Esophagus (tissue), 2 donors: ENCODE measurements at regions not wholly inside any gene's neighbourhood (a gene's known extent, or its start where the extent isn't known, plus 50 kb on each side); places are given as distances from the start of the nearest gene placed in this dataset.
"Not testable (repeated sequence)": the region's sequence is repeated elsewhere in the genome, so short reads cannot be mapped to it uniquely, and the experiment has no call there.

Experiments used
- H3K27ac ChIP-seq, 2 donors: one replicate each; pipeline ENCODE4 v1.5.1; 2013; ENCODE audit warnings: low read depth in 2 of 2, mild to moderate bottlenecking in 2 of 2, inconsistent platforms in 1 of 2, low read length in 1 of 2, moderate library complexity in 1 of 2
- H3K27me3 ChIP-seq, 2 donors: one replicate each; pipeline ENCODE4 v1.6.1; 2013; ENCODE audit warnings: low read length in 2 of 2, control low read depth in 1 of 2, mild to moderate bottlenecking in 1 of 2; ENCODE audit not compliant: insufficient read depth in 2 of 2, control insufficient read depth in 1 of 2
- H3K36me3 ChIP-seq, 2 donors: one replicate each; pipeline ENCODE4 v1.6.1; 2013; ENCODE audit warnings: low read length in 1 of 2; ENCODE audit not compliant: control insufficient read depth in 2 of 2, insufficient read depth in 2 of 2
- H3K4me1 ChIP-seq, 2 donors: one replicate each; pipeline ENCODE4 v1.6.1; 2013; ENCODE audit warnings: low read length in 1 of 2; ENCODE audit not compliant: control insufficient read depth in 2 of 2, insufficient read depth in 2 of 2
- H3K4me3 ChIP-seq, 2 donors: one replicate each; pipeline ENCODE4 v1.5.1; 2013; ENCODE audit warnings: low read length in 2 of 2, mild to moderate bottlenecking in 2 of 2, low read depth in 1 of 2, moderate library complexity in 1 of 2
- H3K9me3 ChIP-seq, 2 donors: one replicate each; pipeline ENCODE4 v1.6.1; 2013; ENCODE audit warnings: mild to moderate bottlenecking in 2 of 2, low read depth in 1 of 2, low read length in 1 of 2, moderate library complexity in 1 of 2; ENCODE audit not compliant: control insufficient read depth in 2 of 2, insufficient read depth in 1 of 2
- WGBS, 2 donors: extraction: QIAGEN DNeasy Blood & Tissue Kit; methylation state at CpG; one replicate each; pipeline ENCODE4 v1.1.7; 2013; 5-methylcytosine and 5-hydroxymethylcytosine counted together
- donor health status: healthy with polysubstance abuse.
- donor health status: Bipolar disorder and iron deficiency.

- H3K4me1 ChIP-seq, H3K9me3 ChIP-seq, H3K36me3 ChIP-seq, H3K27ac ChIP-seq, H3K27me3 ChIP-seq: not testable (repeated sequence)
- WGBS, 2 donors = 0% methylated on average over 4 to 45 of the region's 75 CpGs
- H3K4me3 ChIP-seq = peak overlapping the region in 1 of 2 donors; percentile 37
Observed at GRCh38 chr9:61330342-61331092, 140.7 kb downstream of the SPATA31A7 start.

DNA sequence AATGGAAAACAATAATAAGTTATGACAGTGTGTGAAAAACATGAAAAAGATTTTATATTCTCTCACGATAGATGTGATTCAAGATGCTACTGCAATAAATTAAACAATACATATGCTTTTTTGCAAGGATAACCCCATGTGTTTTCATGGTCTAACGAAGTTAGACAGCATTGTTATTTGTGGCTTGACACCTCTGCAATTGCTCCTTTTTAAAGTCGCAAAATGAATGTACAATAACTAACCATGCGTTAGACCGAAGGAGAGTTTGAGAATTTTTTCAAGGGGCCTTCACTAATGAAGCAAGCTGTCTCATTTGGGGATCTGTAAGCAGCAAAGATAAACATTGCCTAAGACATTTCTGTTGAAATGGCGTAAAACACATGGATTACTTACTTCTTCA is 167.1 kb downstream of the SPATA31A7 start:
- H3K27me3 ChIP-seq, H3K4me3 ChIP-seq, H3K27ac ChIP-seq, H3K36me3 ChIP-seq, H3K4me1 ChIP-seq, H3K9me3 ChIP-seq: not testable (repeated sequence)
- WGBS, 2 donors = 57 to 80% methylated on average over 1 of the region's 6 CpGs

GRCh38 chr9:61374390-61374789 is 184.6 kb downstream of the SPATA31A7 start:
- H3K4me3 ChIP-seq, H3K36me3 ChIP-seq, H3K9me3 ChIP-seq, H3K4me1 ChIP-seq, H3K27me3 ChIP-seq, H3K27ac ChIP-seq: not testable (repeated sequence)
- WGBS, 2 donors = no CpG with 5 or more reads among the region's 1 CpG

DNA sequence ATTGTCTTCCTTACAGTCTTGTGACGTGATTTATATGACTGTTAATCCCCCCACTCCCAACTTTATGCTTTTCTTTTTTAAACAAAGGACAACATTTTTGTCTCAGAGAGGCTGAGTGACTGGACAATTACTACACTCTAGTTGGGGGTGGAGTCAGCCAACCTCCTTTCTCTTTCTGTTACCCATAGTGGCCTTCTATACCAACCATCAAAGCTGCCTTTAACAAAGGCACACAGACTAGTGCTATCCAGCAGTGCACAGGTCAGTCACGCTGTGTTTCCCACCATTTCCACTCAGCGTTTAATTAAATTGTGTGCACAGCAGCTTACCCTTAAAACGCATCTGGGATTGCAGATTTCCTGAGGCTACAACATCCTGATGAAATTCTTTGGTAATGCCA is 186.3 kb downstream of the SPATA31A7 start:
- not testable (repeated sequence) for H3K27me3 ChIP-seq, H3K9me3 ChIP-seq, H3K4me3 ChIP-seq, H3K4me1 ChIP-seq, H3K36me3 ChIP-seq, H3K27ac ChIP-seq
- WGBS, 2 donors = no CpG with 5 or more reads among the region's 4 CpGs

DNA sequence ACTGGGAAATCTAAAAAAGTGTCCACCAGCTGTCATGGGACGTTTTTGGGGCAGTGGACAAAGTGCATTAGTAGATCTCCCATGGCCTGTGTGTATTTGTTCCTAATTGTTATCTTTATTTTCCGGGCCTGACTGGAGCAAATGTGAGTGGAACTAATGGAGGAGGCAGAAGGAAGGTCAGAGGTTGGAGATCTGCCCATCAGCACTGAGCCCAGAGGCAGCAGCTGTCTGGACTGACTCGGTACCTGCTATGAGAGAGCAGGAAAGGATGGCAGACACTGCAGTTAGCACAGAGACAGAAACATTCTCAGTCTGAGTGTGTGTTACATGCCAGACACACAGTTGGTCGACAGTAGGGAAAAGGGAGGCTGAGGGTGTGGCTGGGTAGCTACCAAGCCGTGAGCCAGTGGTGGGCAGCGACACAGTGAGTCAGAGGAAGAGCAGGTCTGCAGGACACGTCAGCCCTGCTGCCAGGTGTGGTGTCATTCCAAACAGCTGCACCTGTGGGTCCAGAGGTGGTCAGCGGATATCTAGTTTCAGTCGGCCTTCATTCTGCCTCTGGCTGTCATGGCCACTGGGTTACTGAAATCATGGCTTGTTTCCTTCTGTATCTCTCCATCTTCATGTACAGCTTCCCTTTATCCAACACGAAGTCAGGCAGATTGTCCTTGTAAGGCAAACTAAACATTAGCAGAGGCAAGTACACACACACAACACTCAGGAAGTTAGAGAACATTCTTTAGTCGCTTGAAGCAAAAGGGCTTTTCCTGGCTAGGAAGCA is 196.4 kb downstream of the SPATA31A7 start:
- 38% methylated on average over 1 of the region's 11 CpGs; no CpG with 5 or more reads in 1 of the 2 donors for WGBS, 2 donors
- H3K27ac ChIP-seq, H3K36me3 ChIP-seq: not testable (repeated sequence)

DNA sequence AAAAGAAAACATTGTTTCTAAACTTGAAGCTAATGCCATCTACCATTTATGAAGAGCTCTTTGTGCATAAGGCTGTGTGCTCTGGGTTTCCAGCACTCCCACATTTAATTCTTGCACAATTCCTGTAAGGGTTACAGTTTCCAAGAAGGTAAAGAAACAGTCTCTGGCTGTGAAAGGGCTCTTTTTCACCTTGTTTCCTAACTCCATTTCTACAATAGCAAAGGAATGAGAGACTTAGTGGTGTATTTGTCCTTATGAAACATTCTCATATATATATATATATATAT is 196.9 kb downstream of the SPATA31A7 start:
- not testable (repeated sequence) for H3K4me3 ChIP-seq, H3K36me3 ChIP-seq, H3K27ac ChIP-seq, H3K4me1 ChIP-seq, H3K27me3 ChIP-seq, H3K9me3 ChIP-seq

More for the DNA sequence above, 196.4 kb downstream of the SPATA31A7 start:
- not testable (repeated sequence) for H3K9me3 ChIP-seq, H3K27me3 ChIP-seq, H3K4me1 ChIP-seq, H3K4me3 ChIP-seq

DNA sequence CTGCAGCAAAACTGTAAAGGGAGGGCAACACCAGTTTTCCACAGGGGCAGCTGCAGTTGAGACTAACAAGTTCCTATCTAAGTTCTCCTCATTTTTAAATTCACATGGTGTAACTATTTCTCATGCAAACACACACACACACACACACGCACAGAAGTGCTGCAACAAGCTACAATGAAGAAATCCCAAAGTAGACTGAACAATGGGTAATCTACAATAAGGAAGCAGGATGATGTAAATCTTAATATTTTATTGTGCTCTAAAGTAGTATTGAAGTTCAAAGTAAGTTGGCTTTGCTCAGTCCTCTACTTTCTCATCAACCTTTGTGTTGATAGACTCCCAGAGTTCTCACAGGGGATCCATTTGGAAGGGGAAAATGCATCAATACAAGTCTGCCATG is 212.9 kb downstream of the SPATA31A7 start:
- no CpG with 5 or more reads among the region's 1 CpG for WGBS, 2 donors
- not testable (repeated sequence) for H3K27ac ChIP-seq

GRCh38 chr9:61411933-61412605 is 222.2 kb downstream of the SPATA31A7 start:
- not testable (repeated sequence) for H3K27ac ChIP-seq, H3K36me3 ChIP-seq, H3K27me3 ChIP-seq, H3K4me1 ChIP-seq, H3K4me3 ChIP-seq, H3K9me3 ChIP-seq
- 93 to 95% methylated on average over 8 of the region's 12 CpGs for WGBS, 2 donors

More for the DNA sequence above, 212.9 kb downstream of the SPATA31A7 start:
- H3K4me1 ChIP-seq, H3K27me3 ChIP-seq, H3K4me3 ChIP-seq, H3K9me3 ChIP-seq, H3K36me3 ChIP-seq: not testable (repeated sequence)

DNA sequence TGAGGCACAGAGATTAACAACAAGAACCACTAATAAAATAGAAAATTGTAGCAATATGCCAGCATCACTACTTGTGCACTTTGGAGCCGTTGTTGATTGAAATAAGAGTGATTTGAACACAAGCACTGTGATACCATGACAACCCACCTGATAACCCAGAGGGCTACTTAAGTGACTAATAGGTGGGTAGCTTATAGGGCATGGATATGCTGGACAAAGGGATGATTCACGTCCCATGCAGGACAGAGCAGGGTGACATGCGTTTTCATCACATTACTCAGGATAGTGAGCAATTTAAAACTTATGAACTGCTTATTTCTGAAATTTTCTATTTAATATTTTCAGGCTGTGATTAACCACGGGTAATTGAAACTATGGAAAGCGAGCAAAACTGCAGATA is 222.9 kb downstream of the SPATA31A7 start:
- not testable (repeated sequence) for H3K27me3 ChIP-seq, H3K36me3 ChIP-seq, H3K9me3 ChIP-seq, H3K4me3 ChIP-seq, H3K4me1 ChIP-seq, H3K27ac ChIP-seq
- 60 to 82% methylated on average over 1 to 2 of the region's 5 CpGs for WGBS, 2 donors

GRCh38 chr9:61418174-61418573 is 228.3 kb downstream of the SPATA31A7 start:
- H3K36me3 ChIP-seq, H3K27me3 ChIP-seq, H3K9me3 ChIP-seq, H3K4me1 ChIP-seq, H3K4me3 ChIP-seq, H3K27ac ChIP-seq: not testable (repeated sequence)
